ENCODE measurements at regions not wholly inside any gene's neighbourhood (a gene's known extent, or its start where the extent isn't known, plus 50 kb on each side); places are given as distances from the start of the nearest gene placed in this dataset.

- DNase-seq (ENCODE audit: low read depth): no peak
- TF ChIP-seq CTCF (IDR thresholded peaks at IDR 0.05; ENCODE audit: insufficient read depth, low read length): no peak
Observed at GRCh38 chr4:188911707-188912106, 772.5 kb downstream of the TRIML1 start.

DNA sequence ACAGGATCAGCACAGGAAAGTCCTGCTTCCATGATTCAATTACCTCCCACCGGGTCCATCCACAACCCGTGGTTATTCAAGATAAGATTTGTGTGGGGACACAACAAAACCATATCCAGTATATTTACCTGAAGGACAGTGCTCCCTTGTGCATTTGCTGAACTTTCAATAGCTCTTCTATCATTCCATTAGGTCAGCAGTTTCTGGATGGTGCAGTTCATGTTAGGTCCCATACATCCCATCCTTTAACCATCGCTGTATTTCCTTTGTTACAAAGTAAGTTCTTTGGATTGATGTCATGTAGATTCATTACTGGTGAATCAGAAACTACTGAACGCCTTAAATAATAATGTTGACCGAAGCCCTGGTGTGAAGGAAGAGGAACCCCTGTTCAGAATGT lies 775.9 kb downstream of the TRIML1 start:
- TF ChIP-seq CTCF (IDR thresholded peaks at IDR 0.05; ENCODE audit: insufficient read depth, low read length): no peak
- no peak for DNase-seq (ENCODE audit: low read depth)
- no peak overlapping the region for H3K4me3 ChIP-seq (ENCODE audit: low read depth, low read length)

More at GRCh38 chr4:188911707-188912106, 772.5 kb downstream of the TRIML1 start:
- no peak overlapping the region for H3K4me3 ChIP-seq (ENCODE audit: low read depth, low read length)

DNA sequence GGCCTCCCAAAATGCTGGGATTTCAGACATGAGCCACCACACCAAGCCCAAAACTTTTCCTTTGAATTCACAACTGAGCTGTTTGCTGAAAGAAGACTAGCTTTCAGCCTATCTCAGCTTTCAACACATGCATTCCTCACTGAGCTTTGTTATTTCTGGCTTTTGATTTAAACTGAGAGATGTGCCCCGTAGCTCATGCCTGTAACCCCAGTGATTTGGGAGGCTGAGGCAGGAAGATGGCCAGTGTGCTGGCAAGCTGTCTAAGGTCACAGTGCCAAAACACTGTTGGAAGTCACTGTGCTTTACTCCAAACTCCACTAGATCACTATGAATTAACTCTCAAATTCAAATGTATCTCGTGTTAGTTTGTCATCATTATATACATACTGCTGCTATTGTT lies 779.5 kb downstream of the TRIML1 start:
- no peak for TF ChIP-seq CTCF (IDR thresholded peaks at IDR 0.05; ENCODE audit: insufficient read depth, low read length)
- H3K4me3 ChIP-seq (ENCODE audit: low read depth, low read length): no peak overlapping the region
- no peak for DNase-seq (ENCODE audit: low read depth)

GRCh38 chr4:188930822-188931221 lies 791.6 kb downstream of the TRIML1 start:
- DNase-seq (ENCODE audit: low read depth): no peak
- no peak overlapping the region for H3K4me3 ChIP-seq (ENCODE audit: low read depth, low read length)
- no peak for TF ChIP-seq CTCF (IDR thresholded peaks at IDR 0.05; ENCODE audit: insufficient read depth, low read length)

DNA sequence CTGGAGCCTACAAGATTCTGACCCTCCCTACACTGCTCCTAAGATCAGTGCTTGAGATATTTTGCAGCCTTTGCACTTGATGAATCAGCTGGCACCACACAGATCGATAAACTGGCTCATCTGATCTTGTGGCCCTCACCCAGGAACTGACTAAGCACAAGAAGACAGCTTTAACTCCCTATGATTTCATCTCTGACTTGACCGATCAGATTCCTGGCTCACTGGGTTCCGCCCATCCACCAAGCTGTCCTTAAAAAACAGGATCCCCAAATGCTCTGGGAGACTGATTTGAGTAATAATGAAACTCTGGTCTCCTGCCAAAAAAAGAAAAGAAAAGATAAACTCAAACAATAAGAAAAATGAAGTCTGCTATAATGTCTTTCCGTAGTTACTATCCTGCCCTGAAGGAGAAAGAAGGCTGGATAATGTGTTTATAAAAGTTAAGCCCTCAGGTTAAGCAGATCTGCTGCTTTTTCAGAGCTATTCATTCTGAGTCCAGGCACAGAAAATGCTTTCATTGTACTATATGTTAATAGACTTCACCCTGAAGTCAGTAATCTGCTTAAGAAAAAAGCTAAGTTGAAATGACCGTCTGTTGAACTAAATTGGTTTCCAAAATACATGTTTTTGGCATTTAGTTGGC lies 795.2 kb downstream of the TRIML1 start:
- peak; percentile 4 for DNase-seq (ENCODE audit: low read depth)
- H3K4me3 ChIP-seq (ENCODE audit: low read depth, low read length): no peak overlapping the region
- TF ChIP-seq CTCF (IDR thresholded peaks at IDR 0.05; ENCODE audit: insufficient read depth, low read length): no peak

DNA sequence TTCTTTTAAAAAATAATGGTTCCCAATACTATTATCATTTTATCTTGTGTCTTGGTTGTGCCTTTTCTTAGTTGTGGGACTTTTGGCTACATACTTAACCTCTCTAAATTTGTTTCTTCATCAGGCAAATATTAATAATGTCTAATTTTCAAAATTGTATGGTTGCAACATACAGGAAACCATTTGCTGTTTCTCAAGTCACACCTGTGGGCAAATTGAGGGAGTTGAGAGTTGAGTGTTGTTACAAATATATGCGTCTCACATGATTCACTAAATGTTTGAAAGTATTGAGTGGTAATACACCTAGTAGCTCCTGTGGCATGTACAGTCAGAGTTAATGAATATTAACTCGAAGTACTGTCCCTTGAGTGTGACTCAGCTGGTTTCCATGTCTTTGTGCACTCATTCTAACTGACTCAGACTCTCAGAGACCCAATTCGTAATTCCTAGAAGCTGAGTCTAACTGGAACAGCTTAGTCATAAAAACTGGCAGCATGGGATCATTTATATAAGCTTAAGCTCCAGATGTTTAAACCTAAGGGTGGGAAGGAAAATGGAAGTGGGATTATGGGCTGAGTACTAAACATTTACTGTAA lies 802.4 kb downstream of the TRIML1 start:
- no peak for TF ChIP-seq CTCF (IDR thresholded peaks at IDR 0.05; ENCODE audit: insufficient read depth, low read length)
- H3K4me3 ChIP-seq (ENCODE audit: low read depth, low read length): no peak overlapping the region
- peak; percentile 78 for DNase-seq (ENCODE audit: low read depth)

DNA sequence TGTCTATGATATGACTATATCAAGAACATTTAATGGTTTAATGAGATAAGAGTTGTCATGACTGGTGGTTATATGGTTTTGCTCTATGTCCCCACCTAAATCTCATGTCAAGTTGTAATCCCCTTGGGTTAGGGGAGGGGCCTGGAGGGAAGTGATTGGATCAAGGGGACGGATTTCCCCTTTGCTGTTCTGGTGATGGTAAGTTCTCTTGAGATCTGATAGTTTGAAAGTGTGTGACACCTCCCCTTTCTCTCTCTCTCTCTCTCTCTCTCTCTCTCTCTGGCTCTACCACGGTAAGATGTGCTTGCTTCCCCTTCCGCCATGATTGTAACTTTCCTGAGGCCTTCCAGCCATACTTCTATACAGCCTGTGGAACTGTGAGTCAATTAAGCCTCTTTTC lies 803.4 kb downstream of the TRIML1 start:
- no peak for DNase-seq (ENCODE audit: low read depth)
- TF ChIP-seq CTCF (IDR thresholded peaks at IDR 0.05; ENCODE audit: insufficient read depth, low read length): no peak
- no peak overlapping the region for H3K4me3 ChIP-seq (ENCODE audit: low read depth, low read length)
